HG02938 (cell line): ENCODE measurements at regions not wholly inside any gene's neighbourhood (a gene's known extent, or its start where the extent isn't known, plus 50 kb on each side); places are given as distances from the start of the nearest gene placed in this dataset.

Experiments
- ATAC-seq: cut with Tn5 transposase; IDR thresholded peaks from one replicate; pipeline ENCODE4 v1.9.1; 2021; ENCODE audit warnings: mild to moderate bottlenecking, moderate library complexity; ENCODE audit not compliant: unreplicated experiment

GRCh38 chr10:125226005-125226404 lies 65.6 kb upstream of the CTBP2 start:
- no peak for ATAC-seq

GRCh38 chr10:125225051-125225450 lies 64.7 kb upstream of the CTBP2 start:
- no peak for ATAC-seq

GRCh38 chr10:125222515-125223308 lies 62.3 kb upstream of the CTBP2 start:
- ATAC-seq = no peak

- no peak for ATAC-seq
Measured at GRCh38 chr10:125221716-125222115, 61.4 kb upstream of the CTBP2 start.

- ATAC-seq = no peak
Measured at GRCh38 chr10:125219776-125220175, 59.4 kb upstream of the CTBP2 start.

DNA sequence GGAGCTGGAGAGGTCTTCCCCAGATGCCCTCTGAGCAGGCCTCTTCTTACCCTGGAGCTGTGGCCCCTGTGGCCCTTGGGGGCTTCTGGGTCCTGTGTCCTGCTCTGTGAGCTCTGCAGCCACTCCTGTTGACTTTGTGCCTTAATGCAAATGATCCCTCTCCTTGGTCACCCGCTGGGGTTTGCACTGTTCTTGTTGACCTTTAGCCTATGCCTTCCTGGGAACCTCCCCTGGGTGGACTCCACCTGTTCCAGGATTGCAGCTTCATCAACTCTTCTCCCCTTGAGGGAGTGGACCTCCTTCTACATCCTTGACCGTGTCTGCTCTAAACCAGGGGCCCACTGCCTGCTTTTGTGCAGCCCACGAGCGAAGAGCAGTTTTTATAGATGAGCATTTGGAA lies 58.6 kb upstream of the CTBP2 start:
- ATAC-seq = no peak

DNA sequence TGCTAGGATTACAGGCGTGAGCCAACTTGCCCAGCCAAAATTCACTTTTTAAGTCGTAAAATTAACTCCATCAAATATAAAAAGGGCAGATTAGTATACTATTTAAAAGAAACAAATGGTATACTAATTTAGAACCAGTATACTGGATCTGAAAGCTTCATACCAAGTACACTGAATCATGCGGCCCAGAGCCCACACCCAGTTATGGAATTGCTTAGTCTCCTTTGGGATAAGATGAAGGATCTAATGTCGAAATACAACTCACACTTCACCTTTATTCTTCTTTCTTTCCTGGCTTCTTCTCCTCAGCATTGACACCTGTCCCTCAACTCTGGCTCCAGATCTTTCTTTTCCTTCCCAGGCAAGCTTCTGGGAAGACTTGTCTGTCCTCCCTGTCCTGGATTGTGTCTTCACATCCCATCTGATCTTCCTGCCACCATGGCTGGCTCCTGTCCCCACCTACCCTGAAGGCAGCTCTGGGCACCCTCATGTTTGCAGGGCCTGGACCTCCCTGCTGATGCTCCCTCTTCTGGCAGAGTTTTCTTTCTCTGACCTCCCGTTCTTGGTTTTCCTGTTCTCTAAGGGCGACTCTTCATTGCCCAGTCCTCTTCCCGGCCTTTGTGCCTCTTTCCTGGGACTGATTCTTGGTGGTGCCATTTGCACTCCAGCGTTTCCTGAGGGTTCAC lies 57.8 kb upstream of the CTBP2 start:
- no peak for ATAC-seq

DNA sequence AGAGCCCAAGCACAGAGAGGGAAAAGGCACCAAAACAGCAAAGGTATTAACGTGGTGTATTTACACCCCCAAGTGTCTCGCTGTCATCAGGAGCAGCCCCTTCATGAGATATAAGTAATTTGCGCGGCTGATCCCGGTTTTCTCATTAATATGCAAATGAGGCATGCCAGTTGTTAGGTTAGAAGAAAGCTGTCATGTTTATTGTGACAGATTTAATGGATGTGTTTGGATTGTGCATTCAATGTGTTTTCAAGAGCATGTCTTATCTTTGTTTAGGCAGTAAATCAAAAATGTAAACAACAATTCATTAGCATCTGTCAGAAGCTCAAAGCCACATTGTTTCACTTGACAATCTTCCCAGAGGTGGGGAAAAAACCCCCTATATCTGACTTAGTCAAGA lies 56.5 kb upstream of the CTBP2 start:
- ATAC-seq = no peak

DNA sequence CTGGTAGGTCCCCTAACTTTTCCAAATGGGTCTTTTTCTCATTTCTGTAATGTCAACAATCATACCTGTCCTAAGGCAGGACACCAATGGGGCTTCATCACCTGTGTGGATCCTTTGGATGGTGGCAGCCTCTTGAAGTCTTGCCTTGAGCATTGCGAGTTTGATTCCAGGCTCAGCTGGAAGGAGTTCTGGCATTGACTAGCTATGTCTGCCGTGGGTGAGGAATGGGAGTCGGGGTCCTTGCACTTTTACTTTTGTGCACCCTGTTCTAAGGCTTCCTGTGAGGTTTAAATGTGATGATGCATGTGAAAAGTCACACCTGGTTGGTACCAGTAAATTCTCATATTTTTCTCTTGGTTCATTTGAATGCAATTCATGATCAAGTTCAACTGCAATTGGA lies 55.9 kb upstream of the CTBP2 start:
- no peak for ATAC-seq

DNA sequence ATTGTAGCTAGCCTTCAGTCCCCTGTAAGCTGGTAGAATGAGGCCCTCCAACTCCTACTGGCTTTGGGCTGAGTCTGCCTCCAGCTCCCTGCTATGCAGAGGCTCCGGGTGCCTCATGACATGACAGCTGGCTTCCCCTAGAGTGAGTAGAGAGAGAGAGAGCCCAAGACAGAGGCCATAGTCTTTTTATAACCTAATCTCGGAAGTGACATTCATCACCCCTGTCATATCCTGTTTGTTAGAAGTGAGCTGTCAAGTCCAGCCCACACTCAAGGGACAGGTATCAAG lies 53.9 kb upstream of the CTBP2 start:
- ATAC-seq = no peak

DNA sequence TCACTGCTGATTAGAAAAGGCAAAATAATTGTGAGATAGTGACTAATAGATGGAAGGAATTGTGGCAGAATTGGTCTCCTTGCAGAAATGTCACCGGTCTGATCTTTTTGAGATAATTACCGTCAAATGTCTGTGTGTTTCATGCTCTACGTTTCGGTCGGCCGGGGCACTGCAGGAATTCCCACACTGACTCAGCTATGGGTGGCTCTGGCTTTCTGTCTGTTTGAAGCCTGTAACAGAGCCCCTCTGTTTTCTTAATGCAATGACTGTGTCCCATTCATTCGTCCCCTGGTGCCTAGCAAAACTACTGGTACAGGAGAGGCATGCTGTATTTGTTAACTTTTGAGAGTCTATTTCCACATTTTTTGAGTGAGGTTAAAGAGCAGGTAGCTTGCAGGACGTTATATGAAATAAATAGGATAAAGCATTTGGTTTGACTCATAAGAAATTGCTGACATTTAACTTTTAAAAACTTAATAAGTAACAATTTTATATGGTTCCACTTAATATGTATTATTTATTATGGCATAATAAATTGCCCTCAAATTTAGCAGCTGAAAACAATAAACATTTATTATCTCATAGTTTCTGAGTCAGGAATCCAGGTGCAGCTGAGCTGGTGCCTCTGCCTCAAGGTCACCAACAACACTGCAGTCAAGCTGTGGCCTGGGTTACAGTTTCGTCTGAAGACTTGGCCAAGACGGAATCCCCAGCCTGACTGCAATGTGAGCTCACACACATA lies 53.3 kb upstream of the CTBP2 start:
- no peak for ATAC-seq

- no peak for ATAC-seq
Measured at GRCh38 chr10:125212150-125212809, 51.9 kb upstream of the CTBP2 start.
